ENCODE measurements at regions not wholly inside any gene's neighbourhood (a gene's known extent, or its start where the extent isn't known, plus 50 kb on each side); places are given as distances from the start of the nearest gene placed in this dataset.

- POLR2A ChIA-PET: no interaction called here
- TF ChIP-seq CTCF (IDR thresholded peaks at IDR 0.05; ENCODE audit: insufficient read depth, low read depth, low read length): no peak
- CTCF ChIA-PET: no interaction called here
- H3K36me3 ChIP-seq (ENCODE audit: control insufficient read depth, insufficient read depth, low read length): no peaks in the 10 kb centered on the region
- DNase-seq (ENCODE audit: low read depth): no peak
- no peaks in the 10 kb centered on the region for H3K27me3 ChIP-seq (ENCODE audit: control insufficient read depth, insufficient read depth, low read length)
- H3K4me3 ChIP-seq (ENCODE audit: low read depth, low read length): no peak overlapping the region
Measured at GRCh38 chr2:22003270-22003669, 879.5 kb downstream of the TDRD15 start.

GRCh38 chr2:22011048-22011447 is 887.3 kb downstream of the TDRD15 start:
- ChIA-PET POLR2A (no interaction called here), CTCF (no interaction called here)
- TF ChIP-seq CTCF (IDR thresholded peaks at IDR 0.05; ENCODE audit: insufficient read depth, low read depth, low read length): no peak
- Histone ChIP-seq H3K27me3 (ENCODE audit: control insufficient read depth, insufficient read depth, low read length) (no peaks in the 10 kb centered on the region), H3K36me3 (ENCODE audit: control insufficient read depth, insufficient read depth, low read length) (no peaks in the 10 kb centered on the region), H3K4me3 (ENCODE audit: low read depth, low read length) (no peak overlapping the region)
- no peak for DNase-seq (ENCODE audit: low read depth)

GRCh38 chr2:22020091-22020742 is 896.4 kb downstream of the TDRD15 start:
- H3K4me3 ChIP-seq (ENCODE audit: low read depth, low read length): no peak overlapping the region
- no peaks in the 10 kb centered on the region for H3K27me3 ChIP-seq (ENCODE audit: control insufficient read depth, insufficient read depth, low read length)
- DNase-seq (ENCODE audit: low read depth): no peak
- no peak for TF ChIP-seq CTCF (IDR thresholded peaks at IDR 0.05; ENCODE audit: insufficient read depth, low read depth, low read length)
- no peaks in the 10 kb centered on the region for H3K36me3 ChIP-seq (ENCODE audit: control insufficient read depth, insufficient read depth, low read length)
- CTCF ChIA-PET: no interaction called here
- POLR2A ChIA-PET: no interaction called here

GRCh38 chr2:22027345-22028005 is 903.7 kb downstream of the TDRD15 start:
- POLR2A ChIA-PET: no interaction called here
- no peak for DNase-seq (ENCODE audit: low read depth)
- TF ChIP-seq CTCF (IDR thresholded peaks at IDR 0.05; ENCODE audit: insufficient read depth, low read depth, low read length): no peak
- CTCF ChIA-PET: interaction anchor here (0.5 to 1.3 kb wide), 2 partner anchors 11 to 98 kb away, joined by 3 to 4 read pairs; no protein-coding TSS in a partner anchor
- Histone ChIP-seq H3K36me3 (ENCODE audit: control insufficient read depth, insufficient read depth, low read length) (no peaks in the 10 kb centered on the region), H3K27me3 (ENCODE audit: control insufficient read depth, insufficient read depth, low read length) (no peaks in the 10 kb centered on the region), H3K4me3 (ENCODE audit: low read depth, low read length) (no peak overlapping the region)

GRCh38 chr2:22035361-22035830 is 911.6 kb downstream of the TDRD15 start:
- no peaks in the 10 kb centered on the region for H3K36me3 ChIP-seq (ENCODE audit: control insufficient read depth, insufficient read depth, low read length)
- no peaks in the 10 kb centered on the region for H3K27me3 ChIP-seq (ENCODE audit: control insufficient read depth, insufficient read depth, low read length)
- no peak overlapping the region for H3K4me3 ChIP-seq (ENCODE audit: low read depth, low read length)
- DNase-seq (ENCODE audit: low read depth): no peak
- POLR2A ChIA-PET: no interaction called here
- TF ChIP-seq CTCF (IDR thresholded peaks at IDR 0.05; ENCODE audit: insufficient read depth, low read depth, low read length): no peak
- CTCF ChIA-PET: interaction anchor here (1.2 kb wide), 1 partner anchor 9 kb away, joined by 4 read pairs; no protein-coding TSS in a partner anchor

Measured in BJ (cell line).